HS-27A (cell line): ENCODE measurements at regions not wholly inside any gene's neighbourhood (a gene's known extent, or its start where the extent isn't known, plus 50 kb on each side); places are given as distances from the start of the nearest gene placed in this dataset.
"Not testable (repeated sequence)": the region's sequence is repeated elsewhere in the genome, so short reads cannot be mapped to it uniquely, and the experiment has no call there.

ENCODE experiments used
- DNase-seq: peaks from one replicate; pipeline ENCODE4 v3.0.0-alpha.2; 2012; ENCODE audit warnings: low read depth, missing footprints

DNA sequence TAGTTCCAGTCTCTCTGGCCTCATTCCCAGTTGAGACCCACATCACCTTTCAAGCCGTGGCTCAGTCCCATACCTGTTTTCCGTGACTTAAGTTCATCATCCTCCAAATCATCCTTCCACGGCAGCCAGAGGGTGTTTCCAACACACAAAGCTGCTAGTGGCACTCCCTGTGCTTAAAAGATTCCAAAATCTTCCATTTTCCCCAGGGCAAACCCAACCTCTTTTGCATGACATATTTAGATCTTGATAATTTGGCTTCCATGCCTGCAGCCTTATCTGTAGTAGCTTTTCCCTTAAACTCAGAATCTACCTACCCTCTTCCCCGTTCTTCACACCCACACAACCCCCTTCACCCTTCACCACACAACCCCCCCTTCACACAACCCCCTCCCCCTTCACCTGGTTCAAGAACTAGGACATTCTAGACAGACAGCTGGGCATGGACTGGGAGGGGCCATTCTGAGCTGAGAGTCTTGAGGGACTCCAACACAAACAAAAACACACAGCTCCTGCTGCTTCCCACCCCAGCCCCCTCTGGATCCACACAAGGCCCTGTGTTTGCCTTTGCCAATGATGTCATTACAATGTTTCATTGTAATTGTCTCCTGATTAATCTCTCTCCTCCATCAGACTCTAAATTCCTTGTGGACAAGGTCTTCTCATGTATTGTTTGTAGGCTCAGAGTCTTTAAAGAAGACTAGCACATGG is 268.2 kb downstream of the SH3GL2 start:
- DNase-seq, result no peak

DNA sequence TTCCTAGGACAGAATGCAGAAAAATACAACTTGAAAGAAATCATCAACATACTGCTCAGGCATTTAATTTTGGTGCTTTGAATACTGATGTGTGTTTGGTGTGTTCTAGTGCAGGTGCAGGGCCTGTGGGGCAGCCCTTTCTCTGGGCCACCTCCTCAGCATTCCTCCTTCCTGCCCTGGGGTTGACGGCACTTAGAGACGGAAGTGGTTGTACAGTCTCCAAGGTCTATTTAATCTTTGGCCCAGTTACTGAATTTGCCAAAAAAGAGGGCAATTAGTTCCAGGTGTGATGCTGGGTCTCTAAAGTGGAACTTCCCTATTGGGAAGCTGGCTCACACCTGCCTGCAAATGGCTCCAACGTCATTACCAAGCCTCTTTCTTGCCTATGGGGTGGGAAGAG is 269.0 kb downstream of the SH3GL2 start:
- no peak for DNase-seq

DNA sequence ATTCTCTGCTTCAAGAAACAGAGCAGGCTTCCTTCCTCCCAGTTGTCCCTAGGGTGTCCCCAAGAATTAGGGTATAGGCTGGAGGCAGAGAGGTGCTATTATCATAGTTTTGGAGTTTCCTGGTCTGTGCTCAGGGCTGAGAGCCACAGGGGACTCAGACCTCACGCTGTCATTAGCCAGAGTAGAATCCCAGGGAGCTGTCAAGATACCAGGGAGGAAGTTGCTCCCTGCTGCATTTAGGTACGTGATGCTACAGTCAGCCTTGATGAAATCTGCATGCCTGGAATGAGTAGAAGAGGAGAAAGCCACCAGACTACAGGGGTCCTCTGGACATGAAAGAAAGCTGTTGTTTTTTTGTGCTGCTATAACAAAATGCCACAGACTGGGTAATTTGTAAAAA is 273.2 kb downstream of the SH3GL2 start:
- no peak for DNase-seq

DNA sequence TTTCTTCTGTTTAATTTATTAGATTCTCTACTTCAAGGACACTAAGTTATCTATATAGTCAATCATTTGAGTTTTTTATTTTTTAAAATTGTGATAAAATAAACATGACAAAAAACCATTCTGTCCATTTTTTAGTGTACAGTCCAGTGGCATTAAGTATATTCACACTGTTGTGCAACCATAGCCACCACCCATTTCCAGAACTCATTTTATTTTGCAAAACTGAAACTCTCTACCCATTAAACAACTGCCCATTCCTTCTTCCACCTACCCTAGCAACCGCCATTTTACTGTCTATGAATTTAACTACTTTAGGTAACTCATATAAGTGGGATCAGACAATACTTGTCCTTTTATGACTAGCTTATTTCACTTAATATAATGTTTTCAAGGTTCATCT is 275.6 kb downstream of the SH3GL2 start:
- no peak for DNase-seq

DNA sequence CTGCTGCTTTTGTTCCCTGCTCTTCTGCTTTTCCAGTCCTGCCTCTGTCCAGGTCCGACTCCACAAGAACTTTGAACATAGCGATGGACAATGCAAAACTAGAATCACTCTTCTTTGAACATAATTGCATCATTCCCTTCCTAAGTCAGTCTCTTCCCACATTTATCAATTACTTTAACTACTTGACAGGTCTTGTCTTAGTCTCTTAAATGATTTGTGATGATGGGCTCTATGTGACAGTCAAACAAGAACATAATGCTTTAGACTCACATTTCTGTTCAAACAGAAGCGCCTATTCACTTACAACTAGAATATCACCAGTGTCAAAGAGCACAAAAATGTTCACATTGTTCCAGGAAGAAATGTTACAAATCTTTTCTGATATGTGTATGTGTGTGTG is 278.1 kb downstream of the SH3GL2 start:
- no peak for DNase-seq

DNA sequence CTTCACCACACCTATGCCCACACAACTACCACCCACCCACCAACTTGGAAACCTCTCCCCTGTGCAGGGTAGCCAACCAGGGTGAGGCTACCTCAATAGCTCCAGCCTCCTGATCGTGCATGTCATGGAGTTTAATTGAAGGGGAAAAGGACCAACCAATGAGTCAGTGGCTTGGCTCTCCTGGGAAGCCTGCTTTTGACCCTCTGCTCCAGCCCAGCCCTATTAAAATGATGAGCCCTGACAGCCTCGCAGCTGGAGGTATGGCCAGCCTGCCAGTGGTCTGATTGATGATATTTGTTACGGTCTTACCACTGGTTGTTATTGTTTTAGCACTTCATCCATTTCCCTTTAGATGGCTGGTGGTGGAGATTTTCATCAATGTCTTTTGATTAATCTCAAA is 280.4 kb downstream of the SH3GL2 start:
- DNase-seq, result no peak

DNA sequence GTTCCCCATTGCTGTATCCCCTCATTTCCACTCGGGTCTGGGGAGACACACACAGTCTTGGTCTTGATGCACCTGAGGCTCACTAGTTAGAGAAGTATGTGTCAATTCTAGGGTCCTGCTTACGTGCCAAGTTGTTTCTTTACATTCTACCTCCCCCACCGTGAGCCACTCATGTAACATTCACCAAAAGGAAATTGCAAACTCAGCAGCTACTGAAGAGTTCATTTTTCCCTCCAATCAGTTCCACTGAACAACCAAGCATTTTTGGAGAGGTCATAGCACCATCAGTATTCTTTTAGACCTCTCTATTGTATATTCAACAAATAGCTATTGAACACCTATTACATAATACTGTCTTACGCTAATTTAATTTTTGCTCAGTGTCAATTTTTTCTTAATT is 281.1 kb downstream of the SH3GL2 start:
- DNase-seq, result no peak

DNA sequence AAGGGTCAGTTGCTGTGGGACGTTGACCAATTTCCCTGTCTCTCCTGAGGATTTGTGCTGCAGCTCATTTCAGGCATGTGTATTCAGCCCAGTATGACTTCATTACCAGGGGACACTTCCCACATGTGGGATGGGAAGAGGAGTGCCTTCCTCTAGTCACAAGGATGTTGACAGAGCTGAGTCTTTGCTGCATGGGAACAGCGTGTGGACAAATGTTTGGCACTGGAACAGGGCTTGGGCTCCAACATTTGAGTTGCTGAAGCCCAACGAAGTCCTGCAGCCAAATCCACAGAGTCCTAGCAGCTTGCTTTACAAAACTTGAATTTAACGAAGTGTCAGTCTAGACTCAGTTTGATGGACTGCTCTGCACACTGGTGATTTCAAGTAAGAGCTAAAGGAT is 283.2 kb downstream of the SH3GL2 start:
- no peak for DNase-seq

DNA sequence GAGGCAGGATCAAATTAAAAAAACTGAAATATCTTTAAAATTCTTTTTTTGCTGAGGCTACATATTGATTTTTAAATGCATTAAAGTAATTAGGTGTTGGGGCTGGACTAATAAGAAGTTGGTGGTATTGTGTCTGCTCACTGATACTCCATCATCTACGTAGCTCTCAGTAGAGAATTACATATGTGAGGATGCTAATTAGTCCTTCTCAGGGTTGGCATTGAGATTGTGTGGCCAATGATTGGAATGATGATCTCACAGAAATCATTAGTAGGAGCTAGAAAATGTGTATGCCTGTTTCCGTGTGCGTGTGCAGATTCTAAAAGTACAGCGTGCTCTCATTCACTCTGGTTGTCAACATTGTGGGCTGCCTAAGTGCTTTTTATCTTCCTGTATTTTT is 283.8 kb downstream of the SH3GL2 start:
- no peak for DNase-seq

DNA sequence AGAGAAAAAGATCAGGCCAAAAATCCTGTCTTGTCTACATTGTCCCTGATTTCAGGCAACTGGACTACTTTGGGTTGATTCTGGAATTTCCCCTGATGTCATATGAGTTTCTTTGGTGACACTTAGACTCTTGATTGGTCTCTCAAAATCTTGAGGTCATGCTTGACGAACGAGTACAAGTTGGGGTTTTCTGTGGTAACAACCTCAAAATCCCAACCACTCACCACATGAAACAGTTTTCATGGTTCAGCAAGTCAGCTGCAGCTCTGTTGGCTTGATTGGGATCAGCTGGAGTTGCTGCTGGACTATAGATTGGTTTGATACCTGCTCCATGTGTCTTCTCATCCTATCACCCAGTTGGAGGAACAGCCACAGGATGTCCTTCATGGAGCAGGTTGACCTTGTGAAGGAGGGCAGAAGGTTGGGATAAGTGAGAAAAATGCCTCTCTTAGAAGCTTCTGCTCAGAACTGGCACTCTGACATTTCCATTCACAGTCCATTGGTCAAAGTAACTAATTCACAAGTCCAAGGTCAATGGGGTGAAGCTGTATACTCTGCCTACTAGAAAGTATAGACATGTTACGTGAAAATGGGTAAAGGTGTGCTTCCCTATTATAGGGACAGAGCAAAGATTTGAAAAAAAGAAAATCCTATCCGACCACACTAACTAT is 284.5 kb downstream of the SH3GL2 start:
- no peak for DNase-seq

DNA sequence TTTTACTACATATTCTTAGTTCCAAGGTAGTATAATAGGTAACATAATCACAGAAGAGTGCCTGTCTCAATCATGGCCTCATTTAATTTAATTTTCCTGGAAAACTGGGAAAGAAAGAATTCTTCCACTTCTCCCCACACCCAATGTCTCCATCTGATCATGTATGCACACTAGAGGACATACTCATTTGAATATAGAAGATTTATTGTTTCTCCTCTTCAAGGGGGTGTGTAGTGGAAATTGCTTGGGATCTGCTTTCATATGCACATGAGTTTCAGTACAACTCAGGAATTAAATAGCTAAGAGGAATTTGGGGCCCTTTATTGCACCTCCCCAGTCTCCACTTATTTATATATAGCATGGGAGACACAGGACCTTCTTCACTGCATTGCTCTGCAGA is 285.1 kb downstream of the SH3GL2 start:
- DNase-seq, result no peak

DNA sequence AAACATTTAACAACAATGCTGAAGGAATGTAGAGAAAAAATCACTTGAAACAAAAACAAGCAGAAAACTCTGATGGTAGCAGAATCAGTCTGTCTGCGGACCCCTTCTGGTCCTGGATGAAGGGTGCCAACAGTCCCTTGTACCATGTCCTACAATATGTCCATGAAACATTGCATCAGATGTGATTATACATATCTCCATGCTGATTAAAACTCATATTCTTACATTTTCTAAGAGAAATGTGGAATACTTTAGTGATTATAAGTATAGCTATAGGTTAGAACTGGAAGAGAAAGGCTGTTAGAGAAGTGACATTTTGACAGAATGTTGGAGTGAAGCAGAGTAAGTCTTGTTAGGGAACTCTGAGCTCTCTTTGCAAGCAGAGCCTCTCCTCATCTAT is 286.1 kb downstream of the SH3GL2 start:
- no peak for DNase-seq

DNA sequence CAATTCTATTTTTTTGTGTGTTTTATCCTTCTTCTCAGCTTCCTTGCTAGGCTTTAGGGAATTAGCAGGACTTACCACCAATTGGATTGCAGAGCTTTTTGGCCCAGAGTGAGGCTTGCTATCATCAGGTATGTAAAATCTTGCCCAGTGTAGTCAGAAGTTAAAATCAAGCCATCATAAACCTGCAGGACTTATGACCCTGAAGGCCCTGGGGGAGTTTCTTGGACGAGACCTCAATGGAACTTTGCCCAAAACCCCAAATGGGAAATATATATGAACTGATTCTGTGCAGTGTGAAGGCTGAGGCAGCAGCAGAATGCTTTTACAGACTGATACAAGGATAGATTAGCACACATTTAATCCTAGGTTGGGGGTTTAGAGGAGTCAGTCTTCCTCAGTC is 287.0 kb downstream of the SH3GL2 start:
- DNase-seq, result no peak

DNA sequence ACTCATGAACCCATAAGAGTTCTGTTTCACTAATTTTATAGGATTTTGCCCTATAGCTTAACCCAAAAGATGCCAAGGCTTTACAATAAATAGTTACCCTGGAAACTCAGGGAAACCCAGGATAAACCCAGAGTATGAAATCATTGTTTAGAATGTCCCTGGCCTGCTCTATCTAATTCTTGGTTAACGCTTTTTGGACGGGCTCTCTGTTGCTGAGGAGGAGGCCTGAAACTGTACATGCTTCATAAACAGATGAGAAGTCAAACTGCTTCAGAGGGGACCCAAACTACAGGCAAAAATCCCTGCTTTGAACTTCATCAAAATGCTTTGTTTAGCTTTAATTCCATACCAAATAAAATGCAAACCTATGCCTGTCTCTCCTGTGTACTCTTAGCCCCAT is 291.9 kb downstream of the SH3GL2 start:
- no peak for DNase-seq

DNA sequence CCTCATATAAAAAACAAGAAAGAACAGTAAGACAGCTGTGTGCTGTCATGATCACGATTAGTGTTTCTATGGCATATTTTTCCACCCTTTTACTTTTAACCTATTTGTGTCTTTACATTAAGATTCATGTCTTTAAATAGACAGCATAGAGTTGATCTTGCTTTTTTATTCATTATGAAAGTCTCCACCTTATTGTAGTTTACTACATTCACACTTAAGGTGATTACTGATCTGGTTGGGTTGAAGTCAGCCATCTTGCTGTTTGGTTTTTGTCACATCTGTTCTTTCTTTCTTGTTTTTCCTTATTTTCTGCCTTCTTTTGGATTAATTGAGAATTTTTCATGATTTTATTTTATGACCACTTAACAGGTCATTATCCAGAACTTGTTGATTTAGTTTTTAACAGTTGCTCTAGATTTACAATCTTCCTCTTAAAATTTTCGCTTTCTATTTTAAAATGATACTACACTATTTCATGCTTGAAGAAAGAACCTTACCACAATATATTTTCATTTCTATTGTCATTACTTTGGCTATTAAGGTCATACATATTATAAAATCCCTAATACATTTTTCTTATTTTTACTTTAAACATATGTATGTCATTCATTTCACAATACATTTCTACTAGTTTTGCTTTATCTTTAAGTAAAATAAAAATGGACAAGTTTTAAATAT is 292.5 kb downstream of the SH3GL2 start:
- DNase-seq, result no peak

DNA sequence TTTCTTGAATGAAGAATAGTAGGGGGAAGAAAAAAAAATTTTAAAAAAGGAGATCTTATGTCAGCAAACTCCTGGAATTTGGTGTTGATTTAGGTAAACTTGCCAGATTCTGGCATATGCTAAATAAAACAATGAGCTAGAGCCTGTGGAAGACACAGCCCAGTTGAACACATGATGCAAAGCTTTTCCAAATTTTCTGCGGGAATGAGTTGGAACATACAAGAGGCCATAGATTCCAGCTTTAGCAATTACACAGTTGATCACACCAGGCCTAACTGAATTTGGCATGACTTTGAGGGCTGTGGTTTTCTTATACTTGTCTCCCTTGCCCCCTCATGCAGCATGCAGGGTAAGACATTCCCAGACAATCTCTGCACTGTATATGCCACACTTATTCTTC is 297.0 kb downstream of the SH3GL2 start:
- no peak for DNase-seq

DNA sequence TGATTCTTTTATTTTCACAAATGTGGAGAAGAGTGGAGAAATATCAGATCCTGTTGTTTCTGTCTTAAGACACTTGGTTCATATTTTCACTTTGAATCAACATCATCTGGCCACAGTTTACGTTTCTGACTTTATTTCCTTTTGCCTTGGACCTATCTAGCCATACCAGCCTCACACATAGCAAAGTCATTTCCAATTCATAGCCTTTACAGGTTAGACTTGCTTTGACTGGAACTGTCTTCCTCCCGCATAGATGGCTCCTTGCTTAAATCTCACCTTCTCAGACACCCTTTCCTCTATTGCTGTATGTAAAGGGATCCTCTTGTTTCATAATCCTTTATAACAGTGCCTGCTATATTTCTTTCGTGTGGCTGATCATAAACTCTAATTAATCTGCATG is 297.8 kb downstream of the SH3GL2 start:
- DNase-seq, result no peak

DNA sequence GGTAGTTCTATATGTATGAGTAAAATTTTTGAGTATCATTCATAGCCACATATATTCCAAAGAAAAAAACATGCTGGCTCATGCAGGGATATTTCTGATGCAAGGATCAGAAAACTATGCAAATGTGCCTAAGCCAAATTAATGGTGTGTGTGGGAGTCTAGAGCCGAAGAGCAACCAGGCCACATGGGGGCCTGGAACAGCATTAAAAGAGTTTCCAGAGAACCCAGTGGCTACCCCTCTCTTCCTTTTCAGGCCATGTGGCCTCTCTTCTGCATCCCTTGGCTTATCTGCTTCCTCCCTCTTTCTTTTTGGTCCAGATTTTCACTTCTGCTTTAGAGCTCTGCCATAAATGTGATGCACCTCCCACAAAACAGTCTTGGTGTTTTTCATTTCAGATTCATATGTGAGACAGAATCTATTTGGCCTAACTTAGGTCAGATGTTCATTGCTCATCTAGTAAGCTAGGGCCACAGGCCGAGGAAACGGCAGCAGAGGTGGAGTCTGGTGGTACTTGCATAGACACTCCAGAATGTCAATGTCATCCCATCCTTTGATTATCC is 300.0 kb downstream of the SH3GL2 start:
- no peak for DNase-seq

DNA sequence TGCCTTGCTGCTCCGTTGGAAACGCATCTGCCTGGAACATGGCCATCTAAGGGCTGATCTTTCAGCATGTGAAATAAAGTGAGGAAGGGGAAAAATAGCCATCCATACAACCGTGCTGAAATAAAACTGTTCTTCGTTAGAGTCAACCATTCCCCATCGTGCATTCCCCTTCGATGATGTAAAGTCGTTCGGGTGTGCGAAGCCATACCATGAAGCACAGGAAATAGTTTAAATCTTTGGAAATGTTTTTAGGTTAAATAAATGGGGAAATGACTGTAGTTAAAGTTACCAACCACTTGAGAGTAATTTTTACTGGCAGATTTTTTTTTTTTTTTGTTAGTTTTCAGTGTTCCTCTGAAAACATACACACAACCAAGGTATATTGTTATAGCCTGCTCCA is 302.5 kb downstream of the SH3GL2 start:
- DNase-seq, result no peak

DNA sequence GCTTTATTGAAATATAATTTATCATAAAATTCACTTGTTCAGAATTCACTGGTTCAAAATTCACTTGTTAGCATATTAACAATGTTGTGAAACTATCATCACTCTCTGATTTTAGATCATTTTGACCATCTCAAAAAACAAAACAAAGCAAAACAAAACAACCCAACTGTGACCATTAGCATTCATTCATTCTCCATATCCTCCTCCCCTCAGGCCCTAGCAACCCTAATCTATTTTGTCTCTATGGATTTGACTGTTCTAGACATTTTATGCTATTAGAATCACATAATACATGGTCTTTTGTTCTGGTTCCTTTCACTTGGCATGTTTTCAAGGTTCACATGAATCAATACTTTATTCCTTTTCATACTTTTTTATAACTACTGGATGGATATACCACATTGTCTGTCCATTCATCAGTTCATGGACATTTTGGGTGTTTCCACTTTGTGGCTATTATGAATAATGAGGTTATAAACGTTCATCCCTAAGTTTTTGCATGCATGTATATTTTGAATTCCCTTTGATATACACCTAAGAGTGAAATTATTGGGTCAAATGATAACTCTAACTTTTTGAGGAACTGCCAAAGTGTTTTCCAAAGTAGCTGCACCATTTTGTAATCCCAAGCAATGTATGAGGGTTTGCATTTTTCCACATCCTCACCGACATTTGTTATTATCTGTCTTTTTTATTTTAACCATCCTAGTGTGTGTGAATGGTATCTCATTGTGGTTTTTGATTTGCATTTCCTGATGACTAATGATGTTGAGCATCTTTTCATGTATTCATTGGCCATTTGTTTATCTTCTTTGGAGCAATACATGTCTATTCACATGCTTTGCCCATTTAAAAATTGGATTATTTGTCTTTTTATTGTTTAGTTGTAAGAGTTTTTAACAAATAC is 304.1 kb downstream of the SH3GL2 start:
- no peak for DNase-seq

DNA sequence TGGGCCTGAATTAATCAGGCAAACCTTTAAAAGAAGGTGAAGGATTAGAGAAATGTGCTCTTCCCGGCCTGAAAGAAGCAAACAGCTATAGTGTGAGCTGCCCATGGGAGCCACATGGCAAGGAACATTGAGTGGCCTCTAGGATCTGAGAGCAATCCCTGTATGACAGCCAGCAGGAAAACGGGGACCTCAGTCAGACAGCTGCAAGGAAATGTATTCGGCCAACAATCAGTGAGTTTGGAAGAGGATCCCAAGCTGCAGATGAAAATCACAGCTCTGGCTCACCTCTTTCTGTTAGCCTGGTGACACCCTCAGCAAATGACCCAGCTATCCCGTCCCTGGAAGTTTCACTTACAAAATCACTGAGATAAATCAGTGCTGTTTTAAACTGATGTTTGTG is 309.2 kb downstream of the SH3GL2 start:
- DNase-seq, result no peak

DNA sequence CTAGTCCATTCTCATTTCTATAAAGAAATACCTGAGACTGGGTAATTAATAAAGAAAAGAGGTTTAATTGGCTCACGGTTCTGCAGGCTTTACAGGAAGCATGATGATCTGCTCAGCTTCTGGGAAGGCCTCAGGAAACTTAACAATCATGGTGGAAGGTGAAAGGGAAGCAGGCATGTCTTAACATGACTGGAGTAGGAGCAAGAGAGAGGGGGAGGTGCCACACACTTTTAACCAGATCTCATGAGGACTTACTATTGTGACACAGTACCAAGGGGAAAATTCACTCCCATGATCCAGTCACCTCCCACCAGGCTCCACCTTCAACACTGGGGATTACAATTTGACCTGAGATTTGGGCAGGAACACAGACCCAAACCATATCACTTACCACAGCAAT is 310.1 kb downstream of the SH3GL2 start:
- DNase-seq, result not testable (repeated sequence)
